HG02571 (cell line): ENCODE measurements at regions not wholly inside any gene's neighbourhood (a gene's known extent, or its start where the extent isn't known, plus 50 kb on each side); places are given as distances from the start of the nearest gene placed in this dataset.
"Not testable (repeated sequence)": the region's sequence is repeated elsewhere in the genome, so short reads cannot be mapped to it uniquely, and the experiment has no call there.

Experiments
- ATAC-seq: cut with Tn5 transposase; IDR thresholded peaks from one replicate; pipeline ENCODE4 v1.9.1; 2021; ENCODE audit warnings: mild to moderate bottlenecking, moderate library complexity; ENCODE audit not compliant: unreplicated experiment

DNA sequence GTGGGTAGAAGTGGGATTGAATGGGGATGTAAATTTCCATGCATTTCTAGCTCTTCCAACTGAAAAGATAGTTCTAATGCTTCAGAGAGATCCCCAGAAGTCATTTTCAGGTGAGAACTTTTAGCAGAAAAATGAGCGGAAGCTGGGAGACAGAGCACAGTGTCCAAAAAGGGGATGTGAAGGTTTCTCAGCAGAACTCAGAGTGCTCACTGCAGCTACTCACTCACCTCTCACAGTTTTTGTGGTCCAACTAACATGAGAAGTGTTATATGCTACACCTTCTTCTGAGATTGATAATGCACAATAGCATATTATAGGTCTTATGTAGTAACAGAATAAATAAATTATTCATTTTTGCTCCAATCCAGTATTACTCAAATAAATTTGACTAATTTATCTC is 519.2 kb upstream of the HS3ST5 start:
- ATAC-seq, result no peak

DNA sequence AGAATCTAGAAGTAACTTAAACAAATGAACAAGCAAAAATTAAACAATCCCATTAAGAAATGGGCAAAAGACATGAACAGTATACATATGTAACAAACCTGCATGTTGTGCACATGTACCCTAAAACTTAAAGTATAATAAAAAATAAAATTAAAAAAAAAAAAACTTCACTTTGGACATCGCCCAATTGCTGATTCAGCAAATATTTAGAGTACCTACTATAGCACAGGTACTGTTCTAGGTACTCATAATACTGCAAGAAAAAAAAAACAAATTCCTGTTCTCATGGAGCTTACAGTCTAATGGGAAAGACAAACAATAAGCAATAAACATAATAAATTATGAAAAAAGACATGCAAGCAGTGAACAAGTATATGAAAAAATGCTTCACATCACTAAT is 501.5 kb upstream of the HS3ST5 start:
- no peak for ATAC-seq

DNA sequence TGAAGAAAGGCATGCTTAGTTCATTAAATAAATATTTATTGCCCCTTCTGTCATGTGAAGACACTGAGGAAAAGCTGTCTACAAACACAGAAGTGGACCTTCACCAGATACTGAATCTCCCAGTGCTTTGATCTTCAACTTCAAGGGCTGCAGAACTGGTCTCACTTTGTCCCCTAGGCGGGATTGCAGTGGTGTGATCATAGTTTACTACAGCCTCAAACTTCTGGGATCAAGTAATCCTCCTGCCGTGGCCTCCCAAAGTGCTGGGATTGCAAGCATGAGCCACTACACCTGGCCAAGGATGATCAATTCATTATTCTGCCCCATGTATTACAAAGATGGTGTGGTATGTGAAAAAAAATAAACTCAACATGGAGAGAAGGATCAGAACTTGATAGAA is 496.2 kb upstream of the HS3ST5 start:
- no peak for ATAC-seq

DNA sequence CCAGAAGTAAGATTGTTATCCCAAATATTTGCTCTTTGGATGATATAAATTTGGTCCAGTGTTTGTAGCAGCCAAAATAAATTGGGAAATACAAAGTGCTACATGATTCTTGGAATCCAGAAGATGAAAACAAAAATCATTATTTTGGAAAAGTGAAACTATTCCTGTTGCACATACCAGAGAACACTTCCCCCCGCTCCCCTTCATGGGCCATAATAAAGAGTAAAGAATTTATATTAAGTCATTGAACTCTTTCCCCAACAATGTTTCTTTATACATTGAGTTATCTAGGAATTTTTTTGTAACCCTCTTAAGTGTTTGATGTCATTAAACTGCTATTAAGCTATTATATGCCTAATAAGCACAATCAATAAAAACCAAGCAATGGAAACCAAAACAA is 490.4 kb upstream of the HS3ST5 start:
- no peak for ATAC-seq

DNA sequence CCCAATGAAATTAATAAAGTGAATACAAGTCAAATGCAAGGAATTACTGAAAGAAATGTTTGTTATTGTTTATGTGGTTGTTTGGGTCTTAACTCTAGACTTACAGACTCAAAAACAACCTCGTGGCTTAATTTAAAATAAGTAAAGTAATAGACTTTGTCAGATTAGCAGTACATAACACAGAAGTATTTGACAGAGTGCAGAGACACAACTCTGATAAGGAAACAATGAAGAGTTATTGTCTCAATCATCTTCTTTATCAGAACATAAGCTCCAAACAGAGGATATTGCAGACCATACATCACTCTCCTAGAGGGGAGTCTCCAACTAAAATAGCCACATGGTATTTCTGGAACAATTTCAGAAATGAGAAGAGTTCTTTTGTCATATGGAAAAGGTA is 487.7 kb upstream of the HS3ST5 start:
- ATAC-seq, result no peak

DNA sequence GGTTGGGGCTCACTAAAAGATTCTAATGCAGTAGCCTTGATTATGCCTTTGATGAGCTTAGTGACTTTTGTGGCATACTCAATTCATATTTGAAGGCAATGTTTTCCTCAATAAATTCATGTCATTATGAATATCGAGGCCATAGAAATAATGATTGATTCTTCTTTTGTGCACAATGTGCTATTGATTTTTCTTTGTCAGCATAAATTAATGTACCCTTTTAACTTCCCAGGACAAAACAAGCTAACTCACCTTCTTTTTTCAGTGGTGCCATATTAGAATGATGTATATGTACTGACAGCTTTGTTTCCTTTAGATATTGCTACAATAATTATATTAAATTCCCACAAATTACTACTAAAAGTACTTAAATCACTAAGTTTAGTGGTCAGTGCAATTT is 484.3 kb upstream of the HS3ST5 start:
- ATAC-seq, result no peak

DNA sequence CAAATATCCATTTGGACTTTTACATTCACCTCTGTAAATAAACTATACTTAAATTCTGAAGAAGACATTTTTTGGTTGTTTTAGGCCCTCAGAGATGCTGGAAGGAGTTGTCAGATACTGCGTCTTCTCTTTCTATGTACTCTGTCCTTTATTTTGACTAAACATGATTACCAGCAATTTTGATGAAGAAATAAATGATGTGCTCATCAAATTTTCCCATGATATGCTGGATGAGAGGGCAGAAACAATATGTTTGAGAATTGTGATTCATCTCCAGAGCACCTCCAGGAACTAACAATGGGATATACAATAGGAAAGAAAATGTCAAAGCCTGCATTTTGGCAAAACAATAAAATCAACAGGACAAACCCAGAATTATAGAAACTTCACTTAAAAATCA is 481.6 kb upstream of the HS3ST5 start:
- ATAC-seq, result no peak

DNA sequence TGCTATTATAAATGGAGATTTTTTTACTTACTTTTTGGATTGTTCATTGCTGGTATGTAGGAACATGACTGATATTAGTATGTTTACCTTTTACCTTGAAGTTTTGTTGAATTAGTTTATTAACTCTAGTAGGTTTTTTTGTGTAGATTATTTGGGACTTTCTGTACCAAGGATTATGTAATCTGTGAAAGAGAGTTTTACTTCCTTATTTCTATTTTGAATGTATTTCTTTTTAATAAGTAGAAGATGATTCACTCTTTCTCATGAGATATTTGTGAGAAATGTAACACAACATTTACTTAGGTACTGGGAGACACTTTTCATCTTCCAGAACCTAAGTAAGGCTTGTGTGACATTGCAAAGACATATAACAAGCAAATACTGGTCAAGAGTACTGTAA is 473.9 kb upstream of the HS3ST5 start:
- no peak for ATAC-seq

DNA sequence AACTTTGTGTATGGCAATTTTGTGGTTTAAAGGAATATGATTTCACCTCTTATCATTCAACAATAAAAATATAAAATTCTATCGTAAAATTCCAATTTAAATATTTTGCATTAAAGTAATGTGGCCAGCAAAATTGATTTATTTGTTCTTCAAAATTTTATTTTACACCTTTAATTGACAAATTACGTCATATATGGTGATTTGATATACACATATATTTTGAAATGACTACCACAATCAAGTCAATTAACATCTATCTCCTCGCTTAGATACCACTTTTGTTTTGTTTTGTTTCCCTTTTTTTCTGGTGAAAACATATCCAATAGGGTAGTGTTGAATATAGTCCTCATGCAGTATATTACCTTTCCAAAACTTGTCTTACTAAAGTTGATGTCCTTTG is 467.6 kb upstream of the HS3ST5 start:
- no peak for ATAC-seq

DNA sequence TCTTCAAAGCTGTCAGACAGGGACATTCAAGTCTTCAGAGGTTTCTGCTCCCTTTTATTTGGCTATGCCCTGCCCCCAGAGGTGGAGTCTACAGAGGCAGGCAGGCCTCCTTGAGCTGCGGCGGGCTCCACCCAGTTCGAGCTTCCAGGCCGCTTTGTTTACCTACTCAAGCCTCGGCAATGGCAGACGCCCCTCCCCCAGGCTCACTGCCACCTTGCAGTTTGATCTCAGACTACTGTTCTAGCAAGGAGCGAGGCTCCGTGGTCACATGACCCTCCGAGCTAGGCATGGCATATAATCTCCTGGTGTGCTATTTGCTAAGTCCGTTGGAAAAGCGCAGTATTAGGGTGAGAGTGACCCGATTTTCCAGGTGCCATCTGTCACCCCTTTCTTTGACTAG is 462.6 kb upstream of the HS3ST5 start:
- ATAC-seq, result not testable (repeated sequence)

DNA sequence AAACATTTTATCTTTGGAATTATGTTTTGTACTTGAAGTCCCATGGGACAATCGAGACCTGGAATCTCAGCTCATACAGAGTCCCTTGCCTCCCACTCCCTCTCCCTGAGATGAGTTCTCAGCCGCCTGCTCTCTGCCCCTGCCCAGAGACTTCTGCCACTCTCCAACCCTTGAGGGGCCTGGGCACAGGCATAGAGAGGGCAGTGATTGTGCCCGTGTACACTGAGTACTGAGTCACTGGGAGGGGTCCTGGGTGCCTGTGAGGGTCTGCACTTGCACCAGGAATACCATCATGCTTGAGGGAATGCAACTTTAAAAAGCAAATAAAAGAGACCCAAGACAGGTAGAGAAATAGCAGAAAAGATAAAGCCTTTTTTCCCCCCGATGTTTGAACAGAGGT is 453.8 kb upstream of the HS3ST5 start:
- no peak for ATAC-seq

DNA sequence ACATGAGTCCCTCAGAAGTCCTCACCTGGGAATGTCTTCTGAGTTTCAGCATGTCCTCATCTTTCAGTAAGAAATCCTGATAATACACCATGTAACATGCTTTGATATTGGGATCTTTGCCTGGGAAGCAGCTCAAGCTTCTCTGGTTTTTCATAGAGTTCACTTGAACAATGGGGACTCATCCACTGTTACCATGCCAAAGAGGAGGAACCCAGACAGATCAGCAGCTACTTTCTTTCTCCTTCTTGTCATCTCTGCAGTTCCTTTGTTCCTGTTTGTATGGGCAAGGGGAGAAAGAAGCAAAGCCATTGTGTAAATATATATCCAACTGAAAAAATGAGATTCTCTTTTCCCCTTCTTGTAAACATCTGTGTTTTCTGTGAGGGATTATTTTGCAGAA is 450.6 kb upstream of the HS3ST5 start:
- no peak for ATAC-seq

DNA sequence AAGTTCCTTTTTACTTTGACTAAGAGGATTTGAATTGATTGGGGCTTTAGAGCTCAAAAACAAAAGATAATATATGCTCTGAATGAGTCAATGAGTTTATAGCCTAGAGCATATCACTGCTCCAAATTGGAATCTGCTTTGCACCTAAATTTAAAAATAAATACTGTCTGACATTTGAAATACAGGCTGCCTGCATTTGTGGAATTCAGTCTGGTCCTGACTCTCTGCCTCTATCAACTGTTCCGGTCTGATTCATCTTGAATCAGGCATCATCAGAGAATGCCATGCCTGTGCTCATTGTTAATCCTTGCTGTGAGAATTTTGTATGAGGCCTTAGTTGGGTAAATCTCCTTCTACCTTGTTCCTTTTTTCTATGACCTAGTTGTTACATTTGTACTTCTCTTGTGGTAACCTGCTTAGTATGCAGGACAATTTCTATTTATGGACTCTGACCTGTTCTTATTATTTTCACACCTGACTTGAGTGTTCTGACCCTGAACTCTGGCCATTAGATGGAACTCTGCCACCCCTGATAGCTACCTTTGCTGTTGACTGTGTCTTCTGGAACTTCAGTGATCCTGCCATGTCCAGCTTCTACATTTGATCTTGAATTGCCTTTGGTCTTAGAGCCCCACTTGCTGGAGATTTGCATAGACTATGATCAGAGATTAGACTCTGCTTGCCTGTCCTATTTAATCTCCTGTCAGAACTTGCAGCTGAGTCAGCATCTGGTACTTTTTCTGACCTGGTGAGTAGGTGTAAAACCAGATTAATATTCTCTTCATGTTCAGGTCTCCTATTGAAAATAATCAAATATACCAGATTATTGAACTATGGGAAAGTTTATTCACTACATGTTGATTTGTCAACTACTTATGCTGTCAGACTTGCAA is 442.7 kb upstream of the HS3ST5 start:
- ATAC-seq, result no peak

DNA sequence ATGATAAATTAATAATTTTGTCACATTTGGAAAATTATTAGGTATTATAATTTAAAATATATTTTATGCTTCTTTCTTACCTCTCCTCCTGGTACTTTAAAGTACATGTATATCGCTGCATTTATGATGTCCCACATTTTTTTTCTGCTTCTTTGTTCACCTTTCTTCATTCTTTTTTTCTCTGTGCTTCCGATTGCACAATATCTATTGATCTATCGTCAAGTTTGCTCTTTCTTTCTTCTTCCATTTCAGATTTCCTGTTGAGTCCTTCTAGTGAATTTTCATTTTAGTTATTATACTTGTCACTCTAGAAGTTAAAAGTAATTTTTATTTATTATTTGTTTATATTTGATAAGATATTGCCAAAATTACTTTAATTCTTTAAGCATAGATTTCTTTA is 441.0 kb upstream of the HS3ST5 start:
- ATAC-seq, result no peak

DNA sequence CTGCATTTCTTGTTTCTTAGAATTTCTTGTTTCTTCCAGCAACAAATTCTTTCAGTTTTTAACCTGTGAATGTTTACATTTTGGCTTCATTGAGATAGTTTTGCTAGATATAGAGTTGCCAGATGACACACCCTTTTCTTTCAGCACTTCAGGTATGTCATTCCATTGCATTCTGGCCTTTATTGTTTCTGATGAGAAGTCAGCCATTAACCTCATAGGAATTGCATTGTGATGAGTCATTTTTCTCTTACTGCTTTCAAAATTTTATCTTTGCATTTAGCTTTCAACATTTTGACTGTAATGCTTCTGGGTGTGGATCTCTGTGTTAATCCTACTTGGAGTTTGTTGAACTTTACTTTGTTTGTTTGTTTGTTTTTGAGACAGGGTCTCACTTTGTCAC is 440.3 kb upstream of the HS3ST5 start:
- ATAC-seq, result no peak

DNA sequence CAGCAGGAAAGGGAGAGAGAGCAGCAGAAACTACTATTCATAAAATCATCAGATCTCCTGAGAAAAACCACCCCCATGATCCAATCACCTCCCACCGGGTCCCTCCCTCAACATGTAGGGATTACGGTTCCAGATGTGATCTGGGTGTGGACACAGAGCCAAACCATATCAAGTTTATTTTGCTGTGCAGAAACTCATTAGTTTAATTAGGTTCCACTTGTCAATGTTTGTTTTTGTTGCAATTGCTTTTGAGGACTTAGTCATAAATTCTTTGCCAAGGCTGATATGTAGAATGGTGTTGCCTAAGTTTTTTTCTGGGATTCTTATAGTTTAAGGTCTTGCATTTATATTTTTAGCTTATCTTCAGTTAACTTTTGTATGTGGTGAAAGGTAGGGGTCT is 422.0 kb upstream of the HS3ST5 start:
- no peak for ATAC-seq

DNA sequence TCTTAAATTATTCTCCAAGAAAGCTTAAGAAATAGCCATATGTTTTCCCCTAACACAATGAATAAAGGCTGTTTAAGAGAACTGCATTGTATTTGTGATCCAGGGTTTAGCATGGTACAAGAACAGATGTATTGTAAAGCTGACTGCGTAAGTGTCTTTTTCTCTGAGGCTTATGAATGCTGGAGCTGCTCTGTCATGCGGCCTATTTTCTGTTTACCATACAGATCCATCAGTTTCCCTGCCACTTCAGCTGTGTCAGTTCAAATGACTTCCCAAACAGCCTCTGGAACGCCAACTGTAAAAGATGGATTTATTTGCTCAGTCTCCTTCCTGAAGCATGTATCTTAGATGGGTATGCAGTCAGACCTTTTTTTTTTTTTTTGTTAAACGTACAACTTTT is 419.3 kb upstream of the HS3ST5 start:
- ATAC-seq, result no peak

DNA sequence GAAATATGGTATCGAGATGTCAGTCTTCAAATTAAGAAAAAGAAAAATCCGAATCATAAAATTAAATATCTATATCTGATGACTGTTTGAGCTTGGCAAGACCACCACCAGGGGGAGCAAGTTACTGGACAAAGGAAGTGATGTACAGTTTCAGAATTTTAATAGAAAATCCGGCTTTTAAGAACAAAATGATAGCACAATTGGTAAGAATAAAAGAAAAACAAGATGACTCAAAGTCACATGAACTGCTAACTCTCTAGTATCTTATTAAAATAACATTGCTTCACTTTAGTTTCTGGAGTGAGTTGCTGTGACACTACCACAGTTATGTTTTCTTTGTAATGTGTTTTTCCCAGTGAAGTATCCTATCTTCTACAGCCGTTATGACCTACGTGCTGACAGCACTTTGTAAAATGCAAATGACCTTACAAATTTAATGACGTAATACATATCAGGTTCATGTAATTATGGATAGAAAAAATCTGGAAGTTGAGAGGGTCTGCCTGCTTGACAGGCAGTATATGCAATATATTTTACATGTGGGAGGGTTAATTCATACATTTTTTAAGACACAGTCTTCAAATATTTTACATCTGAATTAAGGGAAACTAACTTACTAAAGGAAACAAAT is 405.3 kb upstream of the HS3ST5 start:
- no peak for ATAC-seq

DNA sequence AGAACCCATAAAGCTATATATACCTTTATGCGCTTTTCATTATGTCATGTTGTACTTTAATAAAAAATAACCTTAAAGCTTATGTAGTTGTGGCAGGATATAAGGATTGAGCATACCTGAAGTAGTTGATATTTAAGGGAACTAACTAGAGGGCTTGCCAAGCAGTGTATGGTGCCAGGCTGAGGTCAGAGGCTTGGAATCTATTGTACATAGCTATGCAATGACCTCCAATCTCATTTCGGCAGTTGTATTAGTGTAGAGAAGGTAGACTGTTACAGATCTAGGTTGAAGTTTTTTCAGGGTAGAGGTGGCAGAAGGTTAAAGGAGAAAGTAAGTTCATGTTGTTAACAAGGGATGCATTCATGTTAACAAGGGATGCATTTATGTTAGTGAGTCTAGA is 397.7 kb upstream of the HS3ST5 start:
- no peak for ATAC-seq

DNA sequence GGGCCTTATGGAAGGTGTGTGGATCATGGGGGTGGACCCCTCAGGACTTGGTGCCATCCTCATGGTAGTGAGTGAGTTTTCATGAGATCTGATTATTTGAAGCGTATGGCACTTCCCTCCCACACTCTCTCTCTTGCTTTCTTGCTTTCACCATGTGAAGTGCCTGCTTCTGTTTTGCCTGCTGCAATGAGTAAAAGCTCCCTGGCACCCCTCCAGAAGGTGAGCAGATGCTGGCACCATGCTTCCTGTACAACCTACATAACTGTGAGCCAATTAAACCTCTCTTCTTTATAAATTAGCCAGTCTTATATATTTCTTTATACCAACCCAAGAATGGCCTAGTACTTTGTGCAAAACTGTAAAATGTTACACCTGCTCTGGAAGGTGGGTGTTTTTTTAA is 396.8 kb upstream of the HS3ST5 start:
- ATAC-seq, result no peak

DNA sequence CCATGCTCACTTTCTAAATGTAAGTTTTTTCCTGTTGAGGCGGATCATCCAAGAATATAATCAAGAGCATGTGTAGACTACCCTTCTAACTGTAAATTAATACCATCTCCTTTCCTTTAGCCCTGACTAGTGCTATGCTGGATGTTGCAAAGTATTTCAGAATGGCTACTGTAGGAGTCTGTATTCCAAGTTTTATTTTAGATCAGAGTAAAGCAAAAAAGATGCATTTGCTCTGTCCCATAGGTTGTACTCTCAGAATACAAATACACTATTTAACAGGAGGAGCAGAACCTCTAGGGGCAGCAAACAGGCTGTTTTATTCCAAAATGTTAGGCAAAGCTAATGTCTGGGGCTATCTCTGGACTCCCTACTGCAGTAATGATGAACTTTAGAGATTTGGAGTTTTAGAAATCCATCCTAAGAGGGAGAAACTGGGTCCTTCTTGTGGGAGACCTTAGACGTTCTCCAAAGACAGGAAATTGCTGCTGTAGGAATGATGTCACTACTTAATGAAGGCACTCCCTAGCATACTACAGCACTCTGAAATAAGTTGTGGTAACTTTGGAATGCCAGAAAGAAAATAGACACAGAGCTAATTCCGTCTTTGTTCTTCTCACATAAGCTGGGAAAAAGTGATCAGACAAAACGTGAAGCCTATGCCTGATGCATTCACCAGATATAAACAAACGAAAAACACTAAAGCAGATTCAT is 392.4 kb upstream of the HS3ST5 start:
- ATAC-seq, result no peak

DNA sequence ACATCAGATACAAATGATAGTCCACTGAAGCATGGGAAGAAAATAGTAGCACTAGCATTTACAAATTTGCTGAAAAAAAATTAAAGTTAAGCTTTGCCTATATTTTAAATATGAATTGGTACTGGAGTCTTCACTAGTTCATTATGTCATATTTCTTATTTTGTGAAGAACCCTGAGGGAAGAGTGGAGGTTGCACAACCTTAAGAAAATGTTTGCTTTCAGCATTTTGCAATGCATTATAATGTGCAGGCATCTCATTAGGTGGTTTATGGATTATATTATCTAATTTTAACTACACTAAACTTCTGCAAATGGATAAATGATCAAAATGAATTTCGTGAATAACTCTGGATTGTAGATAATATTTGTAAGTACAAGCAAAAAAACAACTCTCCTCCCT is 390.8 kb upstream of the HS3ST5 start:
- no peak for ATAC-seq
